Activated naive CD8-positive, alpha-beta T cell (primary cell): ENCODE measurements at regions not wholly inside any gene's neighbourhood (a gene's known extent, or its start where the extent isn't known, plus 50 kb on each side); places are given as distances from the start of the nearest gene placed in this dataset.

Experiments
- H3K27ac Mint-ChIP-seq: one replicate; pipeline ENCODE4 v1.8.0; 2021; ENCODE audit warnings: mixed read lengths
- H3K27me3 Mint-ChIP-seq: one replicate; pipeline ENCODE4 v1.8.0; 2021; ENCODE audit warnings: mixed read lengths
- H3K36me3 Mint-ChIP-seq: one replicate; pipeline ENCODE4 v1.8.0; 2021; ENCODE audit warnings: mixed read lengths
- H3K4me1 Mint-ChIP-seq: one replicate; pipeline ENCODE4 v1.8.0; 2021; ENCODE audit warnings: low read depth, mixed read lengths
- H3K4me3 Mint-ChIP-seq: one replicate; pipeline ENCODE4 v1.8.0; 2021; ENCODE audit warnings: mild to moderate bottlenecking, mixed read lengths
- H3K9me3 Mint-ChIP-seq: one replicate; pipeline ENCODE4 v1.8.0; 2021; ENCODE audit warnings: low read depth, mixed read lengths

- Mint-ChIP-seq H3K36me3 (no peaks in the 10 kb centered on the region), H3K27me3 (peaks cover 4% of the 10 kb centered on the region), H3K4me1 (no peaks in the 10 kb centered on the region), H3K4me3 (no peak overlapping the region), H3K27ac (no peak overlapping the region), H3K9me3 (no peaks in the 10 kb centered on the region)
These were observed 61.0 kb upstream of the CDH4 start for GRCh38 chr20:61191096-61191495.

- peaks cover 7% of the 10 kb centered on the region for H3K27me3 Mint-ChIP-seq
- no peak overlapping the region for H3K27ac Mint-ChIP-seq
- no peak overlapping the region for H3K4me3 Mint-ChIP-seq
- no peaks in the 10 kb centered on the region for H3K36me3 Mint-ChIP-seq
- H3K4me1 Mint-ChIP-seq, result no peaks in the 10 kb centered on the region
- no peaks in the 10 kb centered on the region for H3K9me3 Mint-ChIP-seq
These were observed 59.6 kb upstream of the CDH4 start for GRCh38 chr20:61192337-61192950.

- peaks cover 7% of the 10 kb centered on the region for H3K27me3 Mint-ChIP-seq
- H3K36me3 Mint-ChIP-seq, result no peaks in the 10 kb centered on the region
- no peaks in the 10 kb centered on the region for H3K4me1 Mint-ChIP-seq
- H3K9me3 Mint-ChIP-seq, result no peaks in the 10 kb centered on the region
- no peak overlapping the region for H3K4me3 Mint-ChIP-seq
- no peak overlapping the region for H3K27ac Mint-ChIP-seq
These were observed 58.9 kb upstream of the CDH4 start for GRCh38 chr20:61193164-61193563.
